Esophagus muscularis mucosa (tissue), 4 donors: ENCODE measurements at regions not wholly inside any gene's neighbourhood (a gene's known extent, or its start where the extent isn't known, plus 50 kb on each side); places are given as distances from the start of the nearest gene placed in this dataset.

Source experiments
- DNase-seq: peaks from one replicate; pipeline ENCODE4 v3.0.0-alpha.2; 2017; ENCODE audit errors: extremely low spot score
- H3K27ac ChIP-seq, 4 donors: fragments of 200-600 bp; sonication (generic); replicated peaks in 1 of 4; 1 replicate in 3 of 4; 2 replicates in 1 of 4; pipeline ENCODE4 v1.5.1; 2016 to 2019; ENCODE audit warnings: mild to moderate bottlenecking in 1 of 4
- H3K27me3 ChIP-seq, 4 donors: fragments of 200-600 bp; sonication (generic); one replicate each; pipeline versions ENCODE4 v1.5.1 to v1.6.0; 2016 to 2019
- H3K36me3 ChIP-seq, 4 donors: fragments of 200-600 bp; sonication (generic); one replicate each; pipeline ENCODE4 v1.5.1; 2016 to 2019
- H3K4me1 ChIP-seq, 4 donors: fragments of 200-600 bp; sonication (generic); one replicate each; pipeline ENCODE4 v1.5.1; 2016 to 2019
- H3K4me3 ChIP-seq, 4 donors: fragments of 200-600 bp; sonication (generic); 1 replicate in 2 of 4; 2 replicates in 2 of 4; pipeline ENCODE4 v1.5.1; 2016 to 2019; ENCODE audit warnings: mild to moderate bottlenecking in 4 of 4, moderate library complexity in 1 of 4
- H3K9me3 ChIP-seq, 4 donors: fragments of 200-600 bp; sonication (generic); 1 replicate in 3 of 4; 2 replicates in 1 of 4; pipeline ENCODE4 v1.5.1; 2016 to 2019
- EP300 ChIP-seq: sonication (generic); formaldehyde crosslinking; IDR thresholded peaks from one replicate; pipeline ENCODE4 v1.6.1; 2017; ENCODE audit warnings: antibody characterized with exemption
- POLR2A ChIP-seq: fragments of 450-650 bp; IDR thresholded peaks from one replicate; pipeline ENCODE4 v1.6.1; 2017; ENCODE audit warnings: antibody characterized with exemption, moderate library complexity, mild to moderate bottlenecking, low read depth
- POLR2AphosphoS5 ChIP-seq, 2 donors: sonication (generic); formaldehyde crosslinking; IDR thresholded peaks; one replicate each; pipeline ENCODE4 v1.6.1; 2017; ENCODE audit warnings: antibody characterized with exemption in 2 of 2
- WGBS: methylation state at CpG from one replicate; pipeline ENCODE4 v1.1.5; 2018; 5-methylcytosine and 5-hydroxymethylcytosine counted together
- intact Hi-C: fragments of 100-400 bp; cut with DNase I; formaldehyde crosslinking; loops from one replicate; pipeline ENCODE4 v1.15.1; 2023
- TF ChIP-seq, protein P1 (sequence below), 3 experiments: fragments of 200-600 bp in 2 of 3; fragments of 450-650 bp in 1 of 3; sonication (generic) in 2 of 3; IDR thresholded peaks; one replicate each; pipeline ENCODE4 v1.5.1; 2017 to 2019; ENCODE audit warnings: antibody characterized with exemption in 3 of 3, mild to moderate bottlenecking in 2 of 3, moderate library complexity in 1 of 3

DNA sequence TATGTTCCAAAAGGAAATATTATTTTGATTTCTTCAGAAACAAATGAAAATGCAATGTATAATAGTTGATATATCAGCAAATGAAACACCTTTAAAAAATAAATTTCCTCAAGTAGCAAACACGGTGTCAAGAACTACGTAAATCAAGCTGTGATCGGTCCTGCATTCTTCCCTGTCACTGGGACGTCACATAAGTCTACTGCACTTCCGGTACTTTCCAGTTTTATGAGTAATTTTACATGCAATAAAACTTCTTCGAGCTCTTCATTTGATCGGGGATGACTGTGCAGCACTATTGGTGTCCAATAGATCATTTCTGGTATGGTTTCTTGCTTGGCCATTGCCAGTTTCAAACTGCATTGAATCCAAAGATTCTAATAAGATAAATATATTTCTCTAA lies 114.0 kb upstream of the VEGFC start:
- DNase-seq = no peak
- Histone ChIP-seq H3K4me3 (no peak overlapping the region), H3K27me3 (no peaks in the 10 kb centered on the region), H3K4me1 (no peaks in the 10 kb centered on the region), H3K9me3 (no peaks in the 10 kb centered on the region), H3K27ac (no peak overlapping the region), H3K36me3 (no peaks in the 10 kb centered on the region)
- WGBS = 60% methylated on average over 7 of the region's 7 CpGs
- intact Hi-C loops = no loop called here
- no peak for TF ChIP-seq EP300
- no peak for TF ChIP-seq POLR2AphosphoS5 (IDR thresholded peaks at IDR 0.05)
- TF ChIP-seq, protein P1, sequence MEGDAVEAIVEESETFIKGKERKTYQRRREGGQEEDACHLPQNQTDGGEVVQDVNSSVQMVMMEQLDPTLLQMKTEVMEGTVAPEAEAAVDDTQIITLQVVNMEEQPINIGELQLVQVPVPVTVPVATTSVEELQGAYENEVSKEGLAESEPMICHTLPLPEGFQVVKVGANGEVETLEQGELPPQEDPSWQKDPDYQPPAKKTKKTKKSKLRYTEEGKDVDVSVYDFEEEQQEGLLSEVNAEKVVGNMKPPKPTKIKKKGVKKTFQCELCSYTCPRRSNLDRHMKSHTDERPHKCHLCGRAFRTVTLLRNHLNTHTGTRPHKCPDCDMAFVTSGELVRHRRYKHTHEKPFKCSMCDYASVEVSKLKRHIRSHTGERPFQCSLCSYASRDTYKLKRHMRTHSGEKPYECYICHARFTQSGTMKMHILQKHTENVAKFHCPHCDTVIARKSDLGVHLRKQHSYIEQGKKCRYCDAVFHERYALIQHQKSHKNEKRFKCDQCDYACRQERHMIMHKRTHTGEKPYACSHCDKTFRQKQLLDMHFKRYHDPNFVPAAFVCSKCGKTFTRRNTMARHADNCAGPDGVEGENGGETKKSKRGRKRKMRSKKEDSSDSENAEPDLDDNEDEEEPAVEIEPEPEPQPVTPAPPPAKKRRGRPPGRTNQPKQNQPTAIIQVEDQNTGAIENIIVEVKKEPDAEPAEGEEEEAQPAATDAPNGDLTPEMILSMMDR (IDR thresholded peaks at IDR 0.05) = no peak
- no peak for TF ChIP-seq POLR2A

DNA sequence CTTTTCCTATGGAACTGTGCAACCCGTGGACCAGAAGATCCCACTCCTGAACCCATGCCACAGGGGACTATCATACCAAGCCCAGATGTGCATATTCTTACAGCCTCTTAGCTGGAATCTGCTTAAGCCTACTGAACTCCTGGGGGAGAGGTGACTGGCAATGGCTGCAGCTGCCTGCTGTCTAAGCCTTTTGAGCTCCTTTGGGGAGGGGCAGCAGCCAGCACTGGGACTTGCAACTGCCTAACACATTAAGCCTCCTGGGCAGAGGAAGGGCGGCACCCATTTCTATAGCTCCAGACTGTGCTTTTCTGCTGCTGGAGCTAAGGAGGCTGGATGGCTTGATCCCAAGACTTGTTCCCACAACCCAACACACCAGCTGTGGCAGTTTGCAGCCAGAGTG lies 117.9 kb upstream of the VEGFC start:
- intact Hi-C loops = no loop called here
- WGBS = no CpG with 5 or more reads among the region's 2 CpGs

DNA sequence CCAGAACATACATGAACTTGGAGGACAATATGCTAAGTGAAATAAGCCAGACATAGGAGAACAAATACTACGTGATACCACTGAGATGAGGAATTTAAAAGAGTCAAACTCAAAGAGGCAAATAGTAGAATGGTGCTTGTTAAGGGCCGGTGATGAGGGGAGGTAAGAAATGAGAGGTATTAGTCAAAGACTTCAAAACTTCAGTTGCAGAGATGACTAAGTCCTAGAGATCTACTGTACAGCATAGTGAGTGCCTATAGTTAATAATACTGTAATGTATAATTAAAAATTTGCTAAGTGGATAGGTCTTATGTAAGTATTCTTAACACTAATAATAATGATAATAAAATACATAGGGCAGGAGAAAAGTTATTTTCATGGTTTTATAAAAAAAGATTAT lies 126.9 kb upstream of the VEGFC start:
- 83% methylated on average over 2 of the region's 2 CpGs for WGBS
- intact Hi-C loops = no loop called here
- H3K27ac ChIP-seq = no peak overlapping the region
- no peaks in the 10 kb centered on the region for H3K36me3 ChIP-seq
- peaks cover 0 to 10% (median 6%) of the 10 kb centered on the region in 4 donors for H3K9me3 ChIP-seq
- no peaks in the 10 kb centered on the region for H3K27me3 ChIP-seq
- no peak overlapping the region for H3K4me3 ChIP-seq
- no peak for TF ChIP-seq POLR2A
- TF ChIP-seq POLR2AphosphoS5 (IDR thresholded peaks at IDR 0.05) = no peak
- TF ChIP-seq, protein P1 (IDR thresholded peaks at IDR 0.05) = no peak
- TF ChIP-seq EP300 = no peak
- no peak for DNase-seq
- H3K4me1 ChIP-seq = no peaks in the 10 kb centered on the region

More for the DNA sequence above, 117.9 kb upstream of the VEGFC start:
- Histone ChIP-seq H3K27me3 (no peaks in the 10 kb centered on the region), H3K27ac (no peak overlapping the region), H3K4me1 (no peaks in the 10 kb centered on the region), H3K9me3 (peaks cover 0 to 11% (median 3%) of the 10 kb centered on the region in 4 donors), H3K36me3 (no peaks in the 10 kb centered on the region), H3K4me3 (no peak overlapping the region)
- TF ChIP-seq POLR2A (no peak), POLR2AphosphoS5 (IDR thresholded peaks at IDR 0.05) (no peak), EP300 (no peak)
- TF ChIP-seq, protein P1 (IDR thresholded peaks at IDR 0.05) = no peak
- DNase-seq = no peak

DNA sequence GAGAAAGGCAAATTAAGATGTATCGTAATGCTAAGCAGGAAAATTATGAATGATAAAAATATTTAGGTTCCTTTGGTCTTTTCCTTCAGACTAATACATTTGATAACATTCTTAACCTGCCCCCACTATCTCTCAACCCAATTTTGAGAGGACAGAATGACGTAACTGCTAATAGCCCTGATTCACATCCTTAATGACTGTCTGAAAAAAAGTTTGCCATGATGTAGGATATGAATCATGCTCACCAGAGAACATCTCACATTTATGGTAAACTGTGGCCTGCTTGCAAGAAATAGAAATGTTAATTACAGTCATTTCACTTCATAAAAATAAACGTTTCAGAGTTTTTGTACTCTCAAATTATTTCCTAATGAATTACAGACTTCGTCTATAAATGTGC lies 128.0 kb upstream of the VEGFC start:
- no peak overlapping the region for H3K27ac ChIP-seq
- WGBS = 45% methylated on average over 4 of the region's 4 CpGs
- no peaks in the 10 kb centered on the region for H3K36me3 ChIP-seq
- no peak for DNase-seq
- intact Hi-C loops = no loop called here
- H3K4me1 ChIP-seq = no peaks in the 10 kb centered on the region
- H3K9me3 ChIP-seq = peaks cover 0 to 4% (median 3%) of the 10 kb centered on the region in 4 donors
- TF ChIP-seq, protein P1 (IDR thresholded peaks at IDR 0.05) = no peak
- TF ChIP-seq POLR2A (no peak), POLR2AphosphoS5 (IDR thresholded peaks at IDR 0.05) (no peak), EP300 (no peak)
- no peak overlapping the region for H3K4me3 ChIP-seq
- H3K27me3 ChIP-seq = no peaks in the 10 kb centered on the region

DNA sequence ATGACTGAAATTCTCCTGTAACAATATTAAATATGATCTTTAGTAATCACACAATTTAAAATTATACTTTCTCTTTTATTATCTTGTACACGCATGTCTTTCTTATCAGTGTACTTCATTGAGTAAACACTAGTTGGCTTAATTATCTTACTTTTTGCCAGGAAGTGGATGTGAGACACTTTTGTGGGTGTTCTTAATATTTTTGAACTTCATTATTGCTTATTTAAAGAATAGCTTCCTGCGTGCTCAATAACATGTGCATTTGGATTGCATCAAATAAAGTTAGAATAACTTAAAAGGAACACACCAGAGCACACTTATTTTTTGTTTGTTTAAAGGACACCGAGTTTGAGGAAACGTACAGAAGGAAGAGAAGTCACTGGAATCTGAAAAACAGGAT lies 128.5 kb upstream of the VEGFC start:
- Histone ChIP-seq H3K4me1 (no peaks in the 10 kb centered on the region), H3K27me3 (no peaks in the 10 kb centered on the region), H3K4me3 (no peak overlapping the region), H3K36me3 (no peaks in the 10 kb centered on the region), H3K27ac (no peak overlapping the region), H3K9me3 (peaks cover 0 to 3% (median 0%) of the 10 kb centered on the region in 4 donors)
- intact Hi-C loops = no loop called here
- TF ChIP-seq POLR2A = no peak
- TF ChIP-seq, protein P1 (IDR thresholded peaks at IDR 0.05) = no peak
- no peak for TF ChIP-seq POLR2AphosphoS5 (IDR thresholded peaks at IDR 0.05)
- no peak for TF ChIP-seq EP300
- WGBS = 68% methylated on average over 4 of the region's 4 CpGs
- DNase-seq = no peak
